ENCODE measurements at regions not wholly inside any gene's neighbourhood (a gene's known extent, or its start where the extent isn't known, plus 50 kb on each side); places are given as distances from the start of the nearest gene placed in this dataset.

DNA sequence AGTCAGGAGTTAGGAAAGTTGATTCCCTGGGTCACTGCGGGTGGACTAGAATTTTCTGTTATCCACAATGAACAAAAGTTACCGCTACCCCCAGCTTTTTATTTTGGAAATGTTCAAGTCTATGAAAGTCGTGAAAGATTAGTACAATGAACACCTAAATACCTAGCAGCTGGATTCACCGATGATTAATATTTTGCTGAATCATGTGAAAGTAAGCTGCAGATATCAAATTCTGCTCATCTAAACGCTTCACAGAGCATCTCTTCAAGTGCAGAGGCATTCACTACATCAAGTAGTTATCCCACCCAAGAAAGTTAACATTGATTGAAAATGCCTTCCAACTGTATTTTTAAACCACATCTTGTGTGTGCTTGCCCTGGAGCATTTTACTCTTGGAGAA, 729.0 kb upstream of the NR2F2 start:
- TF ChIP-seq RAD21 (IDR thresholded peaks at IDR 0.05; ENCODE audit: low read length) (no peak), NFIC (IDR thresholded peaks at IDR 0.05; ENCODE audit: borderline replicate concordance) (no peak), FOXM1 (IDR thresholded peaks at IDR 0.05; ENCODE audit: low read depth) (no peak), SMC3 (IDR thresholded peaks at IDR 0.05; ENCODE audit: low read depth, low read length) (no peak), TAF1 (IDR thresholded peaks at IDR 0.05; ENCODE audit: borderline replicate concordance, low read depth, low read length) (no peak), GABPA (IDR thresholded peaks at IDR 0.05; ENCODE audit: low read depth) (no peak), RFX5 (IDR thresholded peaks at IDR 0.05; ENCODE audit: low read length) (no peak), JUND (IDR thresholded peaks at IDR 0.05) (no peak), SIN3A (IDR thresholded peaks at IDR 0.05; ENCODE audit: borderline replicate concordance, low read depth, low read length) (no peak), POLR2AphosphoS5 (IDR thresholded peaks at IDR 0.05; ENCODE audit: low read depth, low read length) (no peak)
- TF ChIP-seq, protein P1, sequence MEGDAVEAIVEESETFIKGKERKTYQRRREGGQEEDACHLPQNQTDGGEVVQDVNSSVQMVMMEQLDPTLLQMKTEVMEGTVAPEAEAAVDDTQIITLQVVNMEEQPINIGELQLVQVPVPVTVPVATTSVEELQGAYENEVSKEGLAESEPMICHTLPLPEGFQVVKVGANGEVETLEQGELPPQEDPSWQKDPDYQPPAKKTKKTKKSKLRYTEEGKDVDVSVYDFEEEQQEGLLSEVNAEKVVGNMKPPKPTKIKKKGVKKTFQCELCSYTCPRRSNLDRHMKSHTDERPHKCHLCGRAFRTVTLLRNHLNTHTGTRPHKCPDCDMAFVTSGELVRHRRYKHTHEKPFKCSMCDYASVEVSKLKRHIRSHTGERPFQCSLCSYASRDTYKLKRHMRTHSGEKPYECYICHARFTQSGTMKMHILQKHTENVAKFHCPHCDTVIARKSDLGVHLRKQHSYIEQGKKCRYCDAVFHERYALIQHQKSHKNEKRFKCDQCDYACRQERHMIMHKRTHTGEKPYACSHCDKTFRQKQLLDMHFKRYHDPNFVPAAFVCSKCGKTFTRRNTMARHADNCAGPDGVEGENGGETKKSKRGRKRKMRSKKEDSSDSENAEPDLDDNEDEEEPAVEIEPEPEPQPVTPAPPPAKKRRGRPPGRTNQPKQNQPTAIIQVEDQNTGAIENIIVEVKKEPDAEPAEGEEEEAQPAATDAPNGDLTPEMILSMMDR (IDR thresholded peaks at IDR 0.05), result no peak
- TF ChIP-seq, protein P2, sequence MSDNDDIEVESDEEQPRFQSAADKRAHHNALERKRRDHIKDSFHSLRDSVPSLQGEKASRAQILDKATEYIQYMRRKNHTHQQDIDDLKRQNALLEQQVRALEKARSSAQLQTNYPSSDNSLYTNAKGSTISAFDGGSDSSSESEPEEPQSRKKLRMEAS (IDR thresholded peaks at IDR 0.05; ENCODE audit: low read depth), result no peak
- TF ChIP-seq, protein P3, sequence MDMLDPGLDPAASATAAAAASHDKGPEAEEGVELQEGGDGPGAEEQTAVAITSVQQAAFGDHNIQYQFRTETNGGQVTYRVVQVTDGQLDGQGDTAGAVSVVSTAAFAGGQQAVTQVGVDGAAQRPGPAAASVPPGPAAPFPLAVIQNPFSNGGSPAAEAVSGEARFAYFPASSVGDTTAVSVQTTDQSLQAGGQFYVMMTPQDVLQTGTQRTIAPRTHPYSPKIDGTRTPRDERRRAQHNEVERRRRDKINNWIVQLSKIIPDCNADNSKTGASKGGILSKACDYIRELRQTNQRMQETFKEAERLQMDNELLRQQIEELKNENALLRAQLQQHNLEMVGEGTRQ (IDR thresholded peaks at IDR 0.05; ENCODE audit: borderline replicate concordance, low read depth, low read length), result no peak
